Suppressor macrophage (primary cell): ENCODE measurements at regions not wholly inside any gene's neighbourhood (a gene's known extent, or its start where the extent isn't known, plus 50 kb on each side); places are given as distances from the start of the nearest gene placed in this dataset.

ENCODE experiments used
- DNase-seq, 4 experiments: peaks; one replicate each; pipeline ENCODE4 v3.0.0-alpha.2; 2020 to 2022

GRCh38 chr2:120401275-120402066 lies 55.5 kb downstream of the INHBB start:
- no peak for DNase-seq

- DNase-seq, result no peak
Measured at GRCh38 chr2:120402067-120402433, 56.1 kb downstream of the INHBB start.

GRCh38 chr2:120402508-120402907 lies 56.6 kb downstream of the INHBB start:
- no peak for DNase-seq

- DNase-seq, result no peak
Measured at GRCh38 chr2:120403261-120403660, 57.3 kb downstream of the INHBB start.

- no peak for DNase-seq
Measured at GRCh38 chr2:120403676-120404075, 57.7 kb downstream of the INHBB start.

GRCh38 chr2:120404274-120404673 lies 58.3 kb downstream of the INHBB start:
- DNase-seq, result no peak

- no peak for DNase-seq
Measured at GRCh38 chr2:120404941-120405758, 59.2 kb downstream of the INHBB start.

GRCh38 chr2:120405759-120406099 lies 59.8 kb downstream of the INHBB start:
- DNase-seq, result no peak

GRCh38 chr2:120406566-120406965 lies 60.6 kb downstream of the INHBB start:
- DNase-seq, result no peak

- no peak for DNase-seq
Measured at GRCh38 chr2:120410487-120410886, 64.6 kb downstream of the INHBB start.

- DNase-seq, result no peak
Measured at GRCh38 chr2:120415060-120415459, 69.1 kb downstream of the INHBB start.

GRCh38 chr2:120415728-120416509 lies 70.0 kb downstream of the INHBB start:
- DNase-seq, result no peak

GRCh38 chr2:120418174-120418787 lies 72.3 kb downstream of the INHBB start:
- DNase-seq, result no peak

- DNase-seq, result no peak
Measured at GRCh38 chr2:120419073-120419472, 73.1 kb downstream of the INHBB start.

GRCh38 chr2:120419955-120420354 lies 74.0 kb downstream of the INHBB start:
- DNase-seq, result no peak

GRCh38 chr2:120421126-120421829 lies 75.3 kb downstream of the INHBB start:
- no peak for DNase-seq

GRCh38 chr2:120421830-120422175 lies 75.9 kb downstream of the INHBB start:
- DNase-seq, result no peak

GRCh38 chr2:120422465-120423160 lies 76.7 kb downstream of the INHBB start:
- no peak for DNase-seq

GRCh38 chr2:120423167-120423943 lies 77.4 kb downstream of the INHBB start:
- no peak for DNase-seq

GRCh38 chr2:120424274-120424796 lies 78.4 kb downstream of the INHBB start:
- no peak for DNase-seq

GRCh38 chr2:120425014-120425413 lies 79.1 kb downstream of the INHBB start:
- DNase-seq, result no peak
